ENCODE measurements at regions not wholly inside any gene's neighbourhood (a gene's known extent, or its start where the extent isn't known, plus 50 kb on each side); places are given as distances from the start of the nearest gene placed in this dataset.
A peak's percentile ranks its signal among the peaks of the same experiment; 100 is the strongest.
"Not testable (repeated sequence)": the region's sequence is repeated elsewhere in the genome, so short reads cannot be mapped to it uniquely, and the experiment has no call there.

DNA sequence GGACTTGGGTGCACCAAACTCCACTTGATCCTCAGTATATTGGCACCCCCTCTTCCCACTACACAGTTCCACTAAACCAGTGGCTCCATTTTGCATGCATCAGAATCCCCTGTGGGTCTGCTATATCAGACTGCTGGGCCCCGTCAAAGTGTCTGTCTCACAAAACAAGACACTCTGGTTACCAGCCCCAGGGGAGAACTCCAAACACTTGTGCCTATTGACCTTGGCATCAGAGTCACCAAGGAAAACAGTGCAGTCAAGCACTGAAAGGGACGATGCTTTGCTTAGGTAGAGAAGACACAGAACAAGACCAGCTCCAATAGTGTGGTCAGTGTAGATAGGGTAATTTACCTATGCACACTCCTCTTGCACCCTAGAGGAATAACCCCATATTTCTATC, 205.8 kb upstream of the RAI14 start:
- DNase-seq: peak; percentile 17

DNA sequence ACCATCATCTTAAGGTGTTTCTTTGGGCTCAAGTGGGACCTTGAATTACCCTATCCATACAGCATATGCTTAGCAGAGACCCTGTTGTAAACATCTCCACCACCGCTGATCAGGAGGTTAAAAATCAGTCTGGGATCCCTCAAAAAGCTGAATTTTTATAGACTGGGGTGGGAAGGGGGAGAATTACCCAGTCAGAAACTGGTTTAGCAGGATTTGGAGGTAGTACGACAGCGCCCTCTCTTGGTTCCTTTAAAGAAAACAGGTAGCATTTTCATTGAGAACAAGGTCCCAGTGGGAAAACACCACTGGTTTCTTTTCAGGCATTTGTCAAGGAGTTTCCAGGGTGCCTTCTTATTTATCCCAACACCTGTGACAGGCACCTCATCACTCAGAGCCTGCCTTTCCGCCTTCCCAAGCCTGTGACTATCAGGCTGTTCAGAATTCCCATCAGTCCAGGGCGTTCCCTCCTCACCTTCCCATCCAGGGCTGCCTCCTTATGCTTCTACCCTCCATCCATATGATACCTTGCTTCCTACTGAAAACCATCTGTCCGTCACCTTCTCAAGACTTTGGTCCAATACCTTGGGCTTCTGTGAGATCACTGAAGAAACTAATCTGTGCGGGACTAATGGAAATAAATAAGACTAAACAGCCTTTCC, 203.8 kb upstream of the RAI14 start:
- no peak for DNase-seq

DNA sequence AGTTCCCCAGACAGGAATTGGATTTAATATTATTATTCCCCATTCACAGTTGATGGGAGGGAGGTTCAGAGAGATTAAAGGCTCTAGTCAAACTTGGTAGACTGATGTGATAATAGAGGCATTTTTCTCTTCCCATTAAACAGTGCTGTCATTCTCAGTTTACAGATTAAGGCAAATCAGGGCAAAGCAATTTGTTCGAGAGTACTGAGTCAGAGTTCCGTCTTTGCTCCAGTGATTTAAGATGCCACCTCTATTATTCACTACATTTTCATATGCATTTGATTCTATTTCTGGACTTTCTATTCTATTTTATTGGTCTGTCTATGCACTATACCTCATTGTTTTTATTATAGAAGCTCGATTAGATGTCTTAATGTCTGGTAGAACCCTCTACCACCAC, 201.0 kb upstream of the RAI14 start:
- no peak for DNase-seq

DNA sequence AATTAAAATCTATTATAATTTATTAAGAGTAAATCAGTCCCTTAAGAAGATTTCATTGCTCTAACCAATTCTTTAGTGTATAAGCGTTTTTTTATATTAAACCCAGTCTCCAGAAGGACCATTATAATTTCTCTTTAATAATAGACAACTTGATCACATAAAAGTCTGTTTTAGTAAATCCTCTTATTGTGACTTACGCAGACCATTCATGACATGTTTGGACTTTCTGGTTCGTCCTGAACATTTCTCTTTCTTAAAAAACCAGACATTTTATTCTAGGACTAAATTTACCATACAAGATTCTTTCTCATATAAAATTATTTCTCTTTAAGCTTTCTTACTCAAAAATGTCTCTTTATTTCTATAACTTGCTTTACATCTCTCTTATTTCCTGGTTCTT, 196.2 kb upstream of the RAI14 start:
- no peak for DNase-seq

GRCh38 chr5:34460496-34460895, 195.6 kb upstream of the RAI14 start:
- DNase-seq: no peak

DNA sequence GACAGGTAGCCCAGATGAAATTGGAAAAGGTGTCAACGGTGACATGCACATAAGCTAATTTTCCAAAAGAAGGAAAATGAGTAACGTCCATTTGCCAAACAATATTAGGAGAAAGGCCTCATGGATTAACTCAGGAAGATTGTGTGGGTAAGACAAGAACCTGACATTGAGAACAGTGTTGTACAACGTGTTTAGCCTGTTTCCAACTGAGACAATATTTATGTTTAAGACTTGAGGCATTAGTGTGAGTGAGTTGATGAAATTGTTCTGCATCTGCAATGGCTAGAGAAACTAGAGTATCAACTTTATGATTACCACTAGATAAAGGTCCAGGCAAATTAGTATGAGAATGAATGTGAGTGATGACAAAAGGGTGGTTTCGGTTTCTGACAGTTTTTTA, 191.3 kb upstream of the RAI14 start:
- DNase-seq: no peak

DNA sequence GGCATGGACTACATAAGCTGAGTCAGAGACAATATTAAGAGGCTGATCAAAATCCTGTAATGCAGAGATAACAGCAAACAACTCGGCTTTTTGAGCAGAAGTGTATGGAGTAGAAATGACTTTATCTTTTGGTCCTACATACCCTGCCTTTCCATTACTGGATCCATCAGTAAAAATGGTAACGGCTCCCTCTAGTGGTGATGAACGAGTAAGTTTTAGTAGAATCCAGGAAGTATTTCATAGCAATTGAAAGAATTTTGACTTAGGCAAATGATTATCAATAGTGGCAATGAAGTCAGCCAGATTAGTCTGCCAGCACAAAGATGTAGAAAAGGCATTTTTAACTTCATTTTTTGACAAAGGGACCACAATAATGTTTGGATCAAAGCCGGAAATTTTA, 190.8 kb upstream of the RAI14 start:
- peak; percentile 36 for DNase-seq

- DNase-seq: not testable (repeated sequence)
Measured at GRCh38 chr5:34466519-34467388, 189.4 kb upstream of the RAI14 start.

GRCh38 chr5:34467436-34467835, 188.7 kb upstream of the RAI14 start:
- no peak for DNase-seq

GRCh38 chr5:34467984-34468383, 188.1 kb upstream of the RAI14 start:
- not testable (repeated sequence) for DNase-seq

- no peak for DNase-seq
Measured at GRCh38 chr5:34469971-34470370, 186.2 kb upstream of the RAI14 start.

- peak; percentile 55 for DNase-seq
Measured at GRCh38 chr5:34474573-34475021, 181.5 kb upstream of the RAI14 start.

- DNase-seq: no peak
Measured at GRCh38 chr5:34475249-34475966, 180.7 kb upstream of the RAI14 start.

DNA sequence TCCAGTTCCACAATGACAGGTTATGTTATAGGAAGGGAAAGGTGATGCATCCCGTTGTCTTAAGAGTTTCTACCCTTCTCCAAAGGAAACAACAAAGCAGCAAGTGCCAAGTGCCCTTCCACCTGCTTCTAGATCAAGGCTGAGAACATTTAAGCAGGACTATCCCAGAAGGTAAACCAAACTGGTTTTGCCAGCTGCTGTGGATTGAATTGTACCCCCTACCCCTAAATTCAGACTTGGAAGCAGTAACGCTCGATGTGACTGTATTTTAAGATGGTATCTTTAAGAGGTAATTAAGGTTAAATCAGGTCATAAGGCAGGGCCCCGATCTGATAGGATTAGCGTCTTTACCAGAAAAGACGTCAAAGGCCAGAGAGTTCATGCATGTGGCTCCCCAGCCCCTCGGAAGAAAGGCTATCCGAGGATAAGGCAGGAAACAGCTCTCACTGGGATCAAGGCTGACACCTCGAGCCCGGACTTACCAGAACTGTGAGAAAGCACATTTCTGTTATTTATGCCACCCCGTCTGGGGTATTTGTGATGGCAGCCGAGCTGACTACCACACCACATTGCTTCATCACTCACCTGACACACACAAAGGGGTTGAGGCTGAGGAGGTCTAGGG, 179.1 kb upstream of the RAI14 start:
- no peak for DNase-seq

DNA sequence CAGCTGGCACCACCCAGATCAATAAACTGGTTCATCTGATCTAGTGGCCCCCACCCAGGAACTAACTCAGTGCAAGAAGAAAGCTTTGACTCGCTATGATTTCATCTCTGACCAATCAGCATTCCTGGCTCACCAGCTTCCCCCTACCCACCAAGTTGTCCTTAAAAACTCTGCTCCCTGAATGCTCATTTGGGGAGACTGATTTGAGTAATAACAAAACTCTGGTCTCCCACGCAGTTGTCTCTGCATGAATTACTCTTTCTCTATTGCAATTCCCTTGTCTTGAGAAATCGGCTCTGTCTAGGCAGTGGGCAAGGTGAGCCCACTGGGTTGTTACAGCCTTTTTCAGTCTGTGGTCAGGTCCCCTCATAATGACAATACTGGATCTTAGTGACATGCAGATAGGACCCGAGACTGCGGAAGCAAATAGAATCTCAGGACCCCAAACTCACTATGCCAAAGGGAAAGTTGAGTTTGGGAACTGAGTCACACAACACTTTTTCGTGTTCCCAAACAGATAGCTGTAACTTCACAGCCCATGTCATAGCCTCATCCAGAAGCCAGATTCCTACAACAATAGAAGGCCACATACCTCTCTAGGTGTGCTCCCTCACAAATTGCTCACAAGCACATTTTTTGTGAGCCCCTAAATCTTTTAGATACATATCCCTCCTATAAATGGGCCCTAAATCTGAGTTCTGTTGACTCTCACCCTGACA, 175.2 kb upstream of the RAI14 start:
- DNase-seq: no peak

DNA sequence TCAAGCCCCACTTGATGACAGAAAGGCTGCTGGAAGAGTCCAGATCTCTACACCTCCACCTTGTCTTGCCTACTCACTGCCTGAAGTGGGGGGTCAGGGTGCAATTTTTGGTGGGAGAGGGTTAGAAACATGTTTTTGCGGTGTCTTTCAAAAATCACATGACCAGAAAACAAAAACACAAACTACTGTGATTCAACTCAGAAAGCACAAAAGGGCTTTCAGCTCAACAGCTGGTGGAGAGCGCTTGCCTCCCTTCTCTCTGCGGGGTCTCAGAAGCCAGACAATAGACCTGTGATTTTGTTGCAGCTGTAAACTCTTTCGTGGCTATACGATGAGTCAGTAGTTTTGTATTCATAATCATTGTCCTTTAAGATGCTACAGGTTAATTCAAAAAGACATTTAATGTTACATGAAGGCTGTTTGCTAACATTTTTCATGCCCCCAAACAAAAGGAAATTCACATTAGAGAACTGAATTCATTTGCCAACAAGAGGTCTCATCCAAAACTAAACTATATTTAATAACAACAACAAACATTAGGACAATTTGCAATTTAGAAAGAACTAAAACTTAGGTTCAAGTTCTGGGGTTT, 172.6 kb upstream of the RAI14 start:
- peak; percentile 63 for DNase-seq

DNA sequence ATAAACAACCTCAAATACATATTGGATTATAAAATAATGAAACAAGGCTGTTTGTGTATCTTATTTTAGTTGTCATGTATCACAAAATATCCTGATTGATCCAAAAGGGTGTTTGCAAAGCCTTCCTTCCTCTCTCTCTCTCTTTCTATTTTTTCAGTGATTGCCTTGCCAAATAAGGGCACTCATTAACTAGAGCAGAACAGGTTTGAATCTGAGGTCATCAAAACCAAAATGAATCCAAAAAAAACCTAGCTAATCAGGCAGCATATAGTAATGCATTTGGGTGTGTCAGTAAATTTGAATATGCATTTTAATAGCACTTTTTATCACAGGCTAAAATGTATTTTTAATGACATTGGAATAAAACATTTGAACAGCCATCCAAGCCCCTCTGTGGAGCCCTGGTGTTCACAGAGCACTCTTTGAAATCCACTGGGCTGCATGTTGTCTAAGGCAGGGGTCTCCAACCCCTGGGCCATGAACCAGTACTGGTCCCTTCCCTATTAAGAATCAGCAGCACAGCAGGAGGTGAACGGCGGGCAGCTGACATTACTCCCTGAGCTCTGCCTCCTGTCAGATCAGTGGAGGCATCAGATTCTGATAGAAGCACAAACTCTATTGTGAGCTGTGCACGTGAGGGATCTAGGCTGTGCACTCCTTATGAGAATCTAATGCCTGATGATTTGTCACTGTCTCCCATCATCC, 171.8 kb upstream of the RAI14 start:
- peak; percentile 12 for DNase-seq

GRCh38 chr5:34485768-34486030, 170.4 kb upstream of the RAI14 start:
- no peak for DNase-seq

- DNase-seq: peak; percentile 90
Measured at GRCh38 chr5:34486160-34486848, 169.8 kb upstream of the RAI14 start.

DNA sequence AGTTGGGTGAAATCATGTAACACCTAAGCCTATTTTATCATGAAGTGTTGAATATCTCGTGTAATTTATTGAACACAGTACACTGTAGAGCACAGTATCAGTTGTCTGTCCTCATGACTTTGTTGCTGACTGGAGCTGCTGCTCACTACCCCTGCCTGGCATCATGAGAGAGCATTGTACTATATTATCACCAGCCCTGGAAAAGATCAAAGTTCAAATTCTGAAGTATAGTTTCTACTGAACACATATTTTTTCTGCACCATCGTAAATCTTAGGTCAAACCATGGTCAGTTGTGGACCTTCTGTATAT, 169.3 kb upstream of the RAI14 start:
- no peak for DNase-seq

DNA sequence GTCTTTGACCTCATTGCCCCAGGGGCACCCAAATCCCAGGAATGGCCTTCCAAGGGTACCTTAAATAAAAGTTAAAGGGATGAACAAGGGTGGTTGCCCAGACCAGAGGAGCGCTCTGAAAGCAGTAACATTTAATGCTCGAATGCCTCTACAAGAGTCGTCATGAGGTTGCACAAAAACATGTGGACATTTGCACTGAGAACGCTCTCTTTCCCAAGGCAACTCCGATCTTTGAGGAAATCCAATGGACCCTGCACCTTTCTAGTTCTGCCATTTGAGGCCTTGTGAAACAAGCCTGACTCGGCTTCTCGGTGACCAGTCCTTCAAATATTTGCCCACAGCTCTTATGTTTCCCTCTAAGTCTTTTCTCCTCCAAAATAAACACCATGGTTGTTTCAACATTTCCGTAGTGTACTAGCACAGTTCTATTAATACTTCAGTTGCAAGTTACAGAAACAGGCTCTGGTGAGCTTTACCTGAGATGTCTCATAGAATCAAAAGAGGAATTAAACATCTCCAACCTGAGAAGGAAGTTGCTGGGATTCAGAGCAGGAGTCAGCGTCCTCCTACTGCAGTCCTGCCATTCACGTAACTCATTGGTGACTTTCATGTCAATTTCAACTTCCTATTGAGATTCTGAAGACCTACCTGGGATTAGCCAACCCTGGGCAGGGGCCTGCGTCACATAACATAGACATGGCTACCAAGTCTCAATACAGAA, 168.8 kb upstream of the RAI14 start:
- DNase-seq: no peak

Measured in NCI-H1092 treated with DMSO at 0.1 percent for 48 hours (cell line).